GM12873 (cell line): ENCODE measurements at regions not wholly inside any gene's neighbourhood (a gene's known extent, or its start where the extent isn't known, plus 50 kb on each side); places are given as distances from the start of the nearest gene placed in this dataset.

Source experiments
- CTCF ChIP-seq: IDR thresholded peaks from 2 replicates; pipeline ENCODE4 v1.5.1; 2012; ENCODE audit warnings: low read depth, mild to moderate bottlenecking, moderate library complexity, low read length, control low read depth; ENCODE audit not compliant: insufficient read depth; ENCODE audit errors: missing control alignments

- no peak for TF ChIP-seq CTCF
Measured at GRCh38 chr1:218823291-218823900, 350.3 kb upstream of the LYPLAL1 start.

DNA sequence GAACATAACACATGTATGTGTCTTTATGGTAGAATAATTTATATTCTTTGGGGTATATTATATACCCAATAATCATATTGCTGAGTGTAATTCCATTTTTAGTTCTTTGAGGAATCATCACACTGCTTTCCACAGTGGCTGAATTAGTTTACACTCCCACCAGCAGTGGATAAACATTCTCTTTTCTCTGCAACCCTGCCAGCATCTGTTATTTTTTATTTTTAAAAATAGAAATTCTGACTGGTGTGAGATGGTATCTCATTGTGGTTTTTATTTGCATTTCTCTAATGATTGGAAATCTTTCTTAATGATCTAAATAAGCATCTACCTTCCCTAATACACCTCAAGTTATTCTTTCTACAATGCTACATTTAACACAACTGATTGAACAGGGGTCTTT lies 346.2 kb upstream of the LYPLAL1 start:
- TF ChIP-seq CTCF: no peak

GRCh38 chr1:218828125-218828650 lies 345.5 kb upstream of the LYPLAL1 start:
- no peak for TF ChIP-seq CTCF

GRCh38 chr1:218829097-218829496 lies 344.6 kb upstream of the LYPLAL1 start:
- no peak for TF ChIP-seq CTCF

DNA sequence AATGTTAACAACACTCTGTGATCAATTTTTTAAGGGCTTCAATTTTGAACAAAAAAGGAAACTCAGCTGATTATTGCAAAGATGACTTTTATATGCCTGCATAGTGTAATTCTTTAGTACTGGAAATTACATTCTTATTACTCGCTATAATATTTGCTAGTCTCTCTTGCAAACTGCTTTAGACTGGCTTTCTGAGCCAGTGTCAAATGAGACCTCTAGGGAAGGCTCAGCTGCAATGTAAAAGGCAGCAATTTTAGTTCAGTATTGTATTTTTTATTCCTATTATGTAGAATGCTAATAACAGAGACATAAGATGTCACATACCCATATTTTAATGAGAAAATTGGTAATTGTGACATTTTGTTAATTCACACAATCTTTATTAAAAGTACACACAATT lies 338.1 kb upstream of the LYPLAL1 start:
- TF ChIP-seq CTCF: no peak

DNA sequence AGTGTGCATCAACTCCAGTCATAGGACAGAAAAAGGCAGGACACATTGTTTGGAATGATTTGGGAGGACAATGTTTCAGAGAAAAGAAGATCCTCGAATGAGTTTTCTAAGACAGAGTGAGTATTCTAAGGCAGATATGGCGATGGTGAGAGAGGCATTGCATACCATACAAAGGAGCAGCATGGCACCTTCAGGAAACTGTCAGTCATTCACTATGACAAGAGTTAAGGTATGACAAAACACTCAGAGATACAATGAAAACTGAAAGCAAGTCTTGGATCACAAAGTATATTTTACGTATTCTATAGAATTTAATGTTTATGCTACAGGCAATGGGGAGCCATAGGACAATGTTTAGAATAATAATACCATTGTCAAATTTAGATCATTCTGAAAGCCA lies 337.4 kb upstream of the LYPLAL1 start:
- TF ChIP-seq CTCF: no peak

- TF ChIP-seq CTCF: no peak
Measured at GRCh38 chr1:218837051-218837450, 336.6 kb upstream of the LYPLAL1 start.
